ENCODE measurements at regions not wholly inside any gene's neighbourhood (a gene's known extent, or its start where the extent isn't known, plus 50 kb on each side); places are given as distances from the start of the nearest gene placed in this dataset.

- Histone ChIP-seq H3K27ac (ENCODE audit: low read length) (no peak overlapping the region), H2AFZ (ENCODE audit: low read length) (no peak overlapping the region), H3K9me3 (ENCODE audit: low read length) (no peaks in the 10 kb centered on the region), H3F3A (ENCODE audit: low read length, unreplicated experiment) (no peaks in the 10 kb centered on the region), H3K9me2 (replicated peaks; ENCODE audit: low read length) (no peaks in the 10 kb centered on the region), H3K4me1 (ENCODE audit: insufficient read depth, low read length) (peaks cover 27% of the 10 kb centered on the region), H3K36me3 (ENCODE audit: low read depth, low read length) (no peaks in the 10 kb centered on the region), H3K79me2 (ENCODE audit: low read length) (no peaks in the 10 kb centered on the region), H3K9ac (ENCODE audit: low read length) (no peak overlapping the region), H3K4me3 (ENCODE audit: low read length) (no peak overlapping the region), H3K4me2 (ENCODE audit: low read length) (no peak overlapping the region), H4K20me1 (ENCODE audit: low read length) (no peaks in the 10 kb centered on the region), H3K27me3 (ENCODE audit: low read length) (no peaks in the 10 kb centered on the region)
- ChIA-PET POLR2A (ENCODE audit: unreplicated experiment) (no interaction called here), CTCF (no interaction called here)
- no TSS peak for BruUV-seq (replicated peaks)
- intact Hi-C loops (cut with micrococcal nuclease) = no loop called here
- ATAC-seq = no peak
- TF ChIP-seq CTCF (conservative IDR thresholded peaks at IDR 0.05; ENCODE audit: low read depth, low read length) (no peak), EZH2 (IDR thresholded peaks at IDR 0.05; ENCODE audit: low read length, unreplicated experiment) (no peak)
- DNase-seq = no peak
Observed at GRCh38 chr2:9096761-9097160, 93.3 kb upstream of the MBOAT2 start.

GRCh38 chr2:9095690-9096089 lies 92.2 kb upstream of the MBOAT2 start:
- H4K20me1 ChIP-seq (ENCODE audit: low read length) = no peaks in the 10 kb centered on the region
- no peaks in the 10 kb centered on the region for H3K9me2 ChIP-seq (replicated peaks; ENCODE audit: low read length)
- H3K9me3 ChIP-seq (ENCODE audit: low read length) = no peaks in the 10 kb centered on the region
- ChIA-PET POLR2A (ENCODE audit: unreplicated experiment) (no interaction called here), CTCF (no interaction called here)
- H3K9ac ChIP-seq (ENCODE audit: low read length) = no peak overlapping the region
- H3K27me3 ChIP-seq (ENCODE audit: low read length) = no peaks in the 10 kb centered on the region
- no peak for ATAC-seq
- no peak overlapping the region for H3K4me3 ChIP-seq (ENCODE audit: low read length)
- no peaks in the 10 kb centered on the region for H3F3A ChIP-seq (ENCODE audit: low read length, unreplicated experiment)
- no peak for TF ChIP-seq EZH2phosphoT487 (IDR thresholded peaks at IDR 0.05; ENCODE audit: borderline replicate concordance, low read length)
- TF ChIP-seq EZH2 (IDR thresholded peaks at IDR 0.05; ENCODE audit: low read length, unreplicated experiment) = no peak
- no peak for TF ChIP-seq CTCF (conservative IDR thresholded peaks at IDR 0.05; ENCODE audit: low read depth, low read length)
- no TSS peak for BruUV-seq (replicated peaks)
- intact Hi-C loops (cut with micrococcal nuclease) = no loop called here
- H2AFZ ChIP-seq (ENCODE audit: low read length) = no peak overlapping the region
- H3K27ac ChIP-seq (ENCODE audit: low read length) = no peak overlapping the region
- no peaks in the 10 kb centered on the region for H3K36me3 ChIP-seq (ENCODE audit: low read depth, low read length)
- no peak for DNase-seq
- H3K4me2 ChIP-seq (ENCODE audit: low read length) = no peak overlapping the region
- H3K4me1 ChIP-seq (ENCODE audit: insufficient read depth, low read length) = peaks cover 28% of the 10 kb centered on the region
- no peaks in the 10 kb centered on the region for H3K79me2 ChIP-seq (ENCODE audit: low read length)

GRCh38 chr2:9095226-9095625 lies 91.7 kb upstream of the MBOAT2 start:
- H3K36me3 ChIP-seq (ENCODE audit: low read depth, low read length) = no peaks in the 10 kb centered on the region
- H3K4me3 ChIP-seq (ENCODE audit: low read length) = no peak overlapping the region
- no peak overlapping the region for H2AFZ ChIP-seq (ENCODE audit: low read length)
- no TSS peak for BruUV-seq (replicated peaks)
- no peaks in the 10 kb centered on the region for H4K20me1 ChIP-seq (ENCODE audit: low read length)
- DNase-seq (no peak), ATAC-seq (no peak)
- no peak for TF ChIP-seq CTCF (conservative IDR thresholded peaks at IDR 0.05; ENCODE audit: low read depth, low read length)
- TF ChIP-seq EZH2phosphoT487 (IDR thresholded peaks at IDR 0.05; ENCODE audit: borderline replicate concordance, low read length) = no peak
- no peak for TF ChIP-seq EZH2 (IDR thresholded peaks at IDR 0.05; ENCODE audit: low read length, unreplicated experiment)
- no peak overlapping the region for H3K9ac ChIP-seq (ENCODE audit: low read length)
- CTCF ChIA-PET = no interaction called here
- no peak overlapping the region for H3K27ac ChIP-seq (ENCODE audit: low read length)
- no peaks in the 10 kb centered on the region for H3K79me2 ChIP-seq (ENCODE audit: low read length)
- no peaks in the 10 kb centered on the region for H3K27me3 ChIP-seq (ENCODE audit: low read length)
- H3K4me2 ChIP-seq (ENCODE audit: low read length) = no peak overlapping the region
- H3K4me1 ChIP-seq (ENCODE audit: insufficient read depth, low read length) = peaks cover 28% of the 10 kb centered on the region
- intact Hi-C loops (cut with micrococcal nuclease) = no loop called here
- H3K9me3 ChIP-seq (ENCODE audit: low read length) = no peaks in the 10 kb centered on the region
- no peaks in the 10 kb centered on the region for H3K9me2 ChIP-seq (replicated peaks; ENCODE audit: low read length)
- H3F3A ChIP-seq (ENCODE audit: low read length, unreplicated experiment) = no peaks in the 10 kb centered on the region
- POLR2A ChIA-PET (ENCODE audit: unreplicated experiment) = no interaction called here

Measured in PC-3 (cell line).